HepG2 (cell line): ENCODE measurements at regions not wholly inside any gene's neighbourhood (a gene's known extent, or its start where the extent isn't known, plus 50 kb on each side); places are given as distances from the start of the nearest gene placed in this dataset.

Experiments used
- ATAC-seq: fragments of 200-7000 bp; cut with Tn5 transposase; 3 replicates; pipeline ENCODE4 v1.9.1; 2020; ENCODE audit warnings: mild to moderate bottlenecking, moderate library complexity
- BruUV-seq: library from RNA; stranded (reverse); fragments of 400-500 nt; replicated peaks from 2 replicates; lab custom pipeline; 2021; lab: Mats Ljungman, UMichigan
- CTCF ChIA-PET: fragments of 300-600 bp; formaldehyde crosslinking; extraction: SDS; loops from one replicate; lab custom pipeline; 2021; ENCODE audit warnings: low total read pairs, inconsistent platforms, low intra/inter-chr PET ratio; lab: Yijun Ruan, JAX
- POLR2A ChIA-PET: fragments of 350-600 bp; sonication (Branson Sonifier 250); formaldehyde crosslinking; loops from one replicate; lab custom pipeline; 2020; ENCODE audit warnings: antibody characterized with exemption, inconsistent platforms; lab: Yijun Ruan, JAX
- DNase-seq: peaks from one replicate; pipeline ENCODE4 v3.0.0-alpha.2; 2015; ENCODE audit warnings: low spot score
- FAIRE-seq: peaks from 3 replicates; lab custom pipeline; 2011; peaks lifted over from hg19 to GRCh38; lab: Jason Lieb, UNC
- H2AFZ ChIP-seq: one replicate; pipeline ENCODE4 v1.6.1; 2011; ENCODE audit warnings: low read length, inconsistent platforms
- H3K27ac ChIP-seq: fragments of 300-600 bp; 3 replicates; pipeline ENCODE4 v1.8.0; 2011; ENCODE audit warnings: mixed run types, mild to moderate bottlenecking, mixed read lengths, low read length, inconsistent platforms; ENCODE audit not compliant: insufficient read depth; ENCODE audit errors: extremely low read length
- H3K27me3 ChIP-seq, 2 experiments: fragments of 200-600 bp in 1 of 2; 2 replicates in 1 of 2; 3 replicates in 1 of 2; pipeline versions ENCODE4 v1.6.0 to v1.8.0; 2011; ENCODE audit warnings: low read length in 2 of 2, mild to moderate bottlenecking in 2 of 2, moderate library complexity in 2 of 2, inconsistent platforms in 1 of 2; ENCODE audit not compliant: insufficient read depth in 2 of 2, control insufficient read depth in 1 of 2
- H3K36me3 ChIP-seq, 2 experiments: fragments of 200-600 bp in 1 of 2; replicated peaks in 1 of 2; 2 replicates in 1 of 2; 3 replicates in 1 of 2; pipeline versions ENCODE4 v1.5.1 to v1.8.0; 2011; ENCODE audit warnings: low read length in 2 of 2, inconsistent platforms in 1 of 2; ENCODE audit not compliant: insufficient read depth in 2 of 2, control insufficient read depth in 1 of 2
- H3K4me1 ChIP-seq: 2 replicates; pipeline ENCODE4 v1.5.1; 2012; ENCODE audit warnings: low read length, inconsistent platforms; ENCODE audit not compliant: insufficient read depth
- H3K4me2 ChIP-seq: 2 replicates; pipeline ENCODE4 v1.6.0; 2011; ENCODE audit warnings: low read depth, low read length, inconsistent platforms
- H3K4me3 ChIP-seq, 3 experiments: fragments of 200-600 bp in 1 of 3; sonication (generic), shearing (Covaris generic) in 1 of 3; replicated peaks in 1 of 3; 2 replicates each; pipeline ENCODE4 v1.5.1; 2011 to 2016; ENCODE audit warnings: low read length in 3 of 3, inconsistent platforms in 2 of 3, low read depth in 2 of 3, mild to moderate bottlenecking in 2 of 3, control low read depth in 1 of 3, mixed read lengths in 1 of 3; ENCODE audit not compliant: insufficient read depth in 1 of 3
- H3K79me2 ChIP-seq: one replicate; pipeline ENCODE4 v1.6.1; 2011; ENCODE audit warnings: low read length, inconsistent platforms; ENCODE audit not compliant: insufficient read depth
- H3K9ac ChIP-seq: 2 replicates; pipeline ENCODE4 v1.6.0; 2011; ENCODE audit warnings: mild to moderate bottlenecking, low read depth, low read length, inconsistent platforms; ENCODE audit not compliant: insufficient read depth
- H3K9me3 ChIP-seq: 2 replicates; pipeline ENCODE4 v1.5.1; 2012; ENCODE audit warnings: mild to moderate bottlenecking, low read length
- H4K20me1 ChIP-seq: 2 replicates; pipeline ENCODE4 v1.6.0; 2011; ENCODE audit warnings: inconsistent platforms, mild to moderate bottlenecking, low read length, moderate library complexity; ENCODE audit not compliant: insufficient read depth
- ADNP ChIP-seq: sonication (generic); formaldehyde crosslinking; IDR thresholded peaks from 2 replicates; pipeline ENCODE4 v1.4.0; 2020; ENCODE audit warnings: missing genetic modification reagents
- ARHGAP35 ChIP-seq: sonication (generic); formaldehyde crosslinking; IDR thresholded peaks from 2 replicates; pipeline ENCODE4 v1.9.0; 2022; ENCODE audit warnings: mild to moderate bottlenecking, inconsistent platforms, moderate library complexity, missing genetic modification reagents, borderline replicate concordance
- KDM5A ChIP-seq: fragments of 200-600 bp; sonication (generic); IDR thresholded peaks from 2 replicates; pipeline ENCODE4 v1.7.0; 2018; ENCODE audit warnings: antibody characterized with exemption, mild to moderate bottlenecking, low read length, borderline replicate concordance
- NAIF1 ChIP-seq: sonication (generic); formaldehyde crosslinking; IDR thresholded peaks from 2 replicates; pipeline ENCODE4 v1.5.0; 2020; ENCODE audit warnings: mild to moderate bottlenecking, missing genetic modification reagents, borderline replicate concordance
- NPAS2 ChIP-seq: sonication (generic); formaldehyde crosslinking; IDR thresholded peaks from 2 replicates; pipeline ENCODE4 v1.8.0; 2022; ENCODE audit warnings: mild to moderate bottlenecking, missing genetic modification reagents, borderline replicate concordance
- RXRB ChIP-seq: IDR thresholded peaks from 2 replicates; pipeline ENCODE4 v1.6.1; 2016; ENCODE audit warnings: borderline replicate concordance, missing genetic modification reagents, missing compliant biosample characterization
- SAFB2 ChIP-seq: sonication (generic); formaldehyde crosslinking; IDR thresholded peaks from 2 replicates; pipeline ENCODE4 v1.5.1; 2020; ENCODE audit warnings: missing genetic modification reagents, low read depth, mild to moderate bottlenecking, borderline replicate concordance
- SNAPC2 ChIP-seq: sonication (generic); formaldehyde crosslinking; IDR thresholded peaks from 2 replicates; pipeline ENCODE4 v1.8.1; 2022; ENCODE audit warnings: mild to moderate bottlenecking, missing genetic modification reagents
- TARDBP ChIP-seq: sonication (generic); formaldehyde crosslinking; IDR thresholded peaks from 2 replicates; pipeline ENCODE4 v1.8.0; 2022; ENCODE audit warnings: mild to moderate bottlenecking, missing genetic modification reagents
- ZNF160 ChIP-seq: sonication (generic); formaldehyde crosslinking; IDR thresholded peaks from 2 replicates; pipeline ENCODE4 v1.8.0; 2022; ENCODE audit warnings: mild to moderate bottlenecking, inconsistent platforms, missing genetic modification reagents
- WGBS: methylation state at CpG from one replicate; pipeline ENCODE4 v1.1.6; 2017; ENCODE audit warnings: low lambda C conversion rate; 5-methylcytosine and 5-hydroxymethylcytosine counted together
- in situ Hi-C: cut with HindIII; loops from 2 replicates; pipeline ENCODE4 v1.10.0; 2017; ENCODE audit warnings: low pct_unique_long_range_greater_than_20kb; ENCODE audit not compliant: extremely low pct_ligation_motif_present
- intact Hi-C: fragments of 100-400 bp; cut with micrococcal nuclease; formaldehyde crosslinking; loops from one replicate; pipeline ENCODE4 v1.10.0; 2022; ENCODE audit not compliant: unreplicated experiment
- TF ChIP-seq, protein P1 (sequence below): sonication (generic); formaldehyde crosslinking; IDR thresholded peaks from 2 replicates; pipeline ENCODE4 v1.4.0; 2020; ENCODE audit warnings: missing genetic modification reagents
- TF ChIP-seq, protein P2 (sequence below): sonication (generic); formaldehyde crosslinking; IDR thresholded peaks from 2 replicates; pipeline ENCODE4 v1.4.0; 2020; ENCODE audit warnings: missing genetic modification reagents, mild to moderate bottlenecking, borderline replicate concordance
- TF ChIP-seq, protein P3 (sequence below): sonication (generic); formaldehyde crosslinking; conservative IDR thresholded peaks from 2 replicates; pipeline ENCODE4 v1.4.0; 2020; ENCODE audit warnings: missing genetic modification reagents

DNA sequence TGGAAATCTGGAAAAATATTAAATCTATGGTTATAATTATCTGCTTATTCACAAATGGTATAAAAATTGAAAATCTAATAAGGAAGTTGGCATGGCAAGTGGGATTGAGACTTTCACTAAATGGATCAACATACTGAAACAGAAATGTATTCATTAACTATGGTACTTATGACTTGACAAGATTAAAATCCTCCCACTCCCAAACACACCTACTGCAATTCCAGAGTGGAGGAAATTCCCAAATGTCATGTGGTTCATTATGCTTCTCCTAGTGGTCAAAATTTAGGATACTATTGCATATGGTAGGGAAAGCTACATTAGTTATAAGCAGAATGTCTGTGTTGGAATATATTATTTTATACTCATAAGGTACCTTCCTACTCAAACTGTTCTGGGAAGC is 265.3 kb upstream of the PRICKLE1 start:
- no TSS peak for BruUV-seq
- H3K27ac ChIP-seq: no peak overlapping the region
- in situ Hi-C loops: no loop called here

DNA sequence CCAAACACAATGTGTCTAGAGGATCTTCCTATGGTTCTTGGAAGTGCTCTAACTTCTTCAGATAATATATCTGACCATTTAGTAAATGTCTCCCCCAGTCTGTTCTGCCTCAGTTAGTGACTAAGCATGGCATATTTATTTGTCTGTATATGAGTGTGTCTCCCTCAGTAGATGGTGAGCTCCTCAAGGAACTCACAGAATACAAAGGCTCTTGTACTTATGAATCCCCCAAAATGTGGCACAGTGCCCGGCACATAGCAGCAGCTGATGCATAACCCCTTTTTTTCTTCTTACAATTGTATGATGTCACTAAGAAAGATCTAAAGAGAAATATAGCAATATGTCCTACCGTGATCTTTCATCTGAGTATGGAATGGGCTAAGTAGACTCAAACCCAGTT is 264.7 kb upstream of the PRICKLE1 start:
- ATAC-seq (no peak), DNase-seq (no peak), FAIRE-seq (no peak)
- H3K9ac ChIP-seq: no peak overlapping the region
- no peaks in the 10 kb centered on the region for H3K27me3 ChIP-seq
- ChIA-PET CTCF (no interaction called here), POLR2A (no interaction called here)
- WGBS: 4% methylated on average over 2 of the region's 2 CpGs
- no peak overlapping the region for H3K4me2 ChIP-seq
- H3K27ac ChIP-seq: no peak overlapping the region
- no peak overlapping the region for H2AFZ ChIP-seq
- no peak overlapping the region for H3K4me3 ChIP-seq
- in situ Hi-C loops (no loop called here), intact Hi-C loops (no loop called here)
- no peaks in the 10 kb centered on the region for H3K79me2 ChIP-seq
- H3K36me3 ChIP-seq: no peaks in the 10 kb centered on the region
- no peaks in the 10 kb centered on the region for H3K4me1 ChIP-seq
- no TSS peak for BruUV-seq
- no peaks in the 10 kb centered on the region for H4K20me1 ChIP-seq
- H3K9me3 ChIP-seq: no peaks in the 10 kb centered on the region
- no peak for TF ChIP-seq NAIF1 (CRISPR knock-in tag)
- TF ChIP-seq, protein P1, sequence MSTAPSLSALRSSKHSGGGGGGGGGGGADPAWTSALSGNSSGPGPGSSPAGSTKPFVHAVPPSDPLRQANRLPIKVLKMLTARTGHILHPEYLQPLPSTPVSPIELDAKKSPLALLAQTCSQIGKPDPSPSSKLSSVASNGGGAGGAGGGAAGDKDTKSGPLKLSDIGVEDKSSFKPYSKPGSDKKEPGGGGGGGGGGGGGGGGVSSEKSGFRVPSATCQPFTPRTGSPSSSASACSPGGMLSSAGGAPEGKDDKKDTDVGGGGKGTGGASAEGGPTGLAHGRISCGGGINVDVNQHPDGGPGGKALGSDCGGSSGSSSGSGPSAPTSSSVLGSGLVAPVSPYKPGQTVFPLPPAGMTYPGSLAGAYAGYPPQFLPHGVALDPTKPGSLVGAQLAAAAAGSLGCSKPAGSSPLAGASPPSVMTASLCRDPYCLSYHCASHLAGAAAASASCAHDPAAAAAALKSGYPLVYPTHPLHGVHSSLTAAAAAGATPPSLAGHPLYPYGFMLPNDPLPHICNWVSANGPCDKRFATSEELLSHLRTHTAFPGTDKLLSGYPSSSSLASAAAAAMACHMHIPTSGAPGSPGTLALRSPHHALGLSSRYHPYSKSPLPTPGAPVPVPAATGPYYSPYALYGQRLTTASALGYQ (CRISPR knock-in tag): no peak
- TF ChIP-seq ADNP (CRISPR knock-in tag): no peak
- no peak for TF ChIP-seq SNAPC2
- no peak for TF ChIP-seq RXRB (CRISPR knock-in tag)
- TF ChIP-seq, protein P2, sequence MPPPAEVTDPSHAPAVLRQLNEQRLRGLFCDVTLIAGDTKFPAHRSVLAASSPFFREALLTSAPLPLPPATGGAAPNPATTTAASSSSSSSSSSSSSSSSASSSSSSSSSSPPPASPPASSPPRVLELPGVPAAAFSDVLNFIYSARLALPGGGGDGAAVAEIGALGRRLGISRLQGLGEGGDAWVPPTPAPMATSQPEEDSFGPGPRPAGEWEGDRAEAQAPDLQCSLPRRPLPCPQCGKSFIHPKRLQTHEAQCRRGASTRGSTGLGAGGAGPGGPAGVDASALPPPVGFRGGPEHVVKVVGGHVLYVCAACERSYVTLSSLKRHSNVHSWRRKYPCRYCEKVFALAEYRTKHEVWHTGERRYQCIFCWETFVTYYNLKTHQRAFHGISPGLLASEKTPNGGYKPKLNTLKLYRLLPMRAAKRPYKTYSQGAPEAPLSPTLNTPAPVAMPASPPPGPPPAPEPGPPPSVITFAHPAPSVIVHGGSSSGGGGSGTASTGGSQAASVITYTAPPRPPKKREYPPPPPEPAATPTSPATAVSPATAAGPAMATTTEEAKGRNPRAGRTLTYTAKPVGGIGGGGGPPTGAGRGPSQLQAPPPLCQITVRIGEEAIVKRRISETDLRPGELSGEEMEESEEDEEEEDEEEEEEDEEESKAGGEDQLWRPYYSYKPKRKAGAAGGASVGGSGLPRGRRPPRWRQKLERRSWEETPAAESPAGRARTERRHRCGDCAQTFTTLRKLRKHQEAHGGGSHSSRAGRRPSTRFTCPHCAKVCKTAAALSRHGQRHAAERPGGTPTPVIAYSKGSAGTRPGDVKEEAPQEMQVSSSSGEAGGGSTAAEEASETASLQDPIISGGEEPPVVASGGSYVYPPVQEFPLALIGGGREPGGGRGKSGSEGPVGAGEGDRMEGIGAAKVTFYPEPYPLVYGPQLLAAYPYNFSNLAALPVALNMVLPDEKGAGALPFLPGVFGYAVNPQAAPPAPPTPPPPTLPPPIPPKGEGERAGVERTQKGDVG (CRISPR knock-in tag): no peak
- no peak for TF ChIP-seq TARDBP (CRISPR knock-in tag)
- TF ChIP-seq, protein P3, sequence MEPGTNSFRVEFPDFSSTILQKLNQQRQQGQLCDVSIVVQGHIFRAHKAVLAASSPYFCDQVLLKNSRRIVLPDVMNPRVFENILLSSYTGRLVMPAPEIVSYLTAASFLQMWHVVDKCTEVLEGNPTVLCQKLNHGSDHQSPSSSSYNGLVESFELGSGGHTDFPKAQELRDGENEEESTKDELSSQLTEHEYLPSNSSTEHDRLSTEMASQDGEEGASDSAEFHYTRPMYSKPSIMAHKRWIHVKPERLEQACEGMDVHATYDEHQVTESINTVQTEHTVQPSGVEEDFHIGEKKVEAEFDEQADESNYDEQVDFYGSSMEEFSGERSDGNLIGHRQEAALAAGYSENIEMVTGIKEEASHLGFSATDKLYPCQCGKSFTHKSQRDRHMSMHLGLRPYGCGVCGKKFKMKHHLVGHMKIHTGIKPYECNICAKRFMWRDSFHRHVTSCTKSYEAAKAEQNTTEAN: no peak
- no peak for TF ChIP-seq SAFB2 (CRISPR knock-in tag)
- TF ChIP-seq ARHGAP35: no peak
- no peak for TF ChIP-seq KDM5A
- TF ChIP-seq NPAS2 (CRISPR knock-in tag): no peak

More for the DNA sequence above, 265.3 kb upstream of the PRICKLE1 start:
- no peak for FAIRE-seq
- Histone ChIP-seq H3K4me2 (no peak overlapping the region), H3K36me3 (no peaks in the 10 kb centered on the region), H3K27me3 (no peaks in the 10 kb centered on the region), H3K9me3 (no peaks in the 10 kb centered on the region), H3K79me2 (no peaks in the 10 kb centered on the region), H3K4me3 (no peak overlapping the region), H4K20me1 (no peaks in the 10 kb centered on the region), H3K4me1 (no peaks in the 10 kb centered on the region), H3K9ac (no peak overlapping the region), H2AFZ (no peak overlapping the region)
- ATAC-seq: no peak
- no peak for TF ChIP-seq ZNF160 (CRISPR knock-in tag)
- CTCF ChIA-PET: no interaction called here
- intact Hi-C loops: no loop called here
- no peak for DNase-seq
- POLR2A ChIA-PET: no interaction called here
